HG03060 (cell line): ENCODE measurements at regions not wholly inside any gene's neighbourhood (a gene's known extent, or its start where the extent isn't known, plus 50 kb on each side); places are given as distances from the start of the nearest gene placed in this dataset.
"Not testable (repeated sequence)": the region's sequence is repeated elsewhere in the genome, so short reads cannot be mapped to it uniquely, and the experiment has no call there.

Source experiments
- ATAC-seq: cut with Tn5 transposase; IDR thresholded peaks from one replicate; pipeline ENCODE4 v1.9.1; 2021; ENCODE audit warnings: low read depth, moderate number of reproducible peaks; ENCODE audit not compliant: unreplicated experiment

- ATAC-seq, result no peak
These were observed 2054.0 kb upstream of the NUDT12 start for GRCh38 chr5:105616599-105616998.

- not testable (repeated sequence) for ATAC-seq
These were observed 2039.8 kb upstream of the NUDT12 start for GRCh38 chr5:105602406-105602805.

GRCh38 chr5:105593011-105593760, 2030.6 kb upstream of the NUDT12 start:
- ATAC-seq, result no peak

- no peak for ATAC-seq
These were observed 2025.5 kb upstream of the NUDT12 start for GRCh38 chr5:105587963-105588662.

- ATAC-seq, result no peak
These were observed 2019.5 kb upstream of the NUDT12 start for GRCh38 chr5:105581988-105582690.

- no peak for ATAC-seq
These were observed 2011.0 kb upstream of the NUDT12 start for GRCh38 chr5:105573575-105573974.

GRCh38 chr5:105565531-105565930, 2002.9 kb upstream of the NUDT12 start:
- no peak for ATAC-seq

GRCh38 chr5:105563842-105564241, 2001.3 kb upstream of the NUDT12 start:
- ATAC-seq, result no peak

- ATAC-seq, result no peak
These were observed 1992.1 kb upstream of the NUDT12 start for GRCh38 chr5:105554568-105555169.

GRCh38 chr5:105544300-105544699, 1981.7 kb upstream of the NUDT12 start:
- ATAC-seq, result no peak

GRCh38 chr5:105536675-105537074, 1974.1 kb upstream of the NUDT12 start:
- no peak for ATAC-seq

- ATAC-seq, result no peak
These were observed 1968.2 kb upstream of the NUDT12 start for GRCh38 chr5:105530716-105531261.

GRCh38 chr5:105529851-105530250, 1967.3 kb upstream of the NUDT12 start:
- no peak for ATAC-seq

- ATAC-seq, result no peak
These were observed 1945.9 kb upstream of the NUDT12 start for GRCh38 chr5:105508519-105508918.

GRCh38 chr5:105506692-105507277, 1944.2 kb upstream of the NUDT12 start:
- no peak for ATAC-seq

GRCh38 chr5:105503950-105504349, 1941.4 kb upstream of the NUDT12 start:
- no peak for ATAC-seq

- no peak for ATAC-seq
These were observed 1938.7 kb upstream of the NUDT12 start for GRCh38 chr5:105501315-105501714.

- no peak for ATAC-seq
These were observed 1912.8 kb upstream of the NUDT12 start for GRCh38 chr5:105475401-105475800.

- ATAC-seq, result no peak
These were observed 1899.8 kb upstream of the NUDT12 start for GRCh38 chr5:105462377-105462776.

GRCh38 chr5:105460721-105461120, 1898.1 kb upstream of the NUDT12 start:
- no peak for ATAC-seq
